GM23338 (cell line): ENCODE measurements at regions not wholly inside any gene's neighbourhood (a gene's known extent, or its start where the extent isn't known, plus 50 kb on each side); places are given as distances from the start of the nearest gene placed in this dataset.
A peak's percentile ranks its signal among the peaks of the same experiment; 100 is the strongest.

Experiments used
- ATAC-seq: fragments of 200-7000 bp; cut with Tn5 transposase; 3 replicates; pipeline ENCODE4 v1.9.1; 2020
- DNase-seq: peaks from one replicate; pipeline ENCODE4 v3.0.0-alpha.2; 2015; ENCODE audit warnings: low spot score
- H2AFZ ChIP-seq: fragments of 200-600 bp; sonication (generic); 2 replicates; pipeline ENCODE4 v1.8.0; 2016; ENCODE audit warnings: antibody characterized with exemption, mild to moderate bottlenecking, moderate library complexity
- H3F3A ChIP-seq: fragments of 200-600 bp; sonication (generic); replicated peaks from 2 replicates; pipeline ENCODE4 v1.8.0; 2017; ENCODE audit warnings: antibody characterized with exemption, mixed run types, low read depth
- H3K27ac ChIP-seq: fragments of 200-600 bp; sonication (generic); 2 replicates; pipeline ENCODE4 v1.6.1; 2016; ENCODE audit warnings: low read depth
- H3K27me3 ChIP-seq: fragments of 200-600 bp; sonication (generic); 2 replicates; pipeline ENCODE4 v1.8.0; 2016; ENCODE audit warnings: mild to moderate bottlenecking, mixed run types, moderate library complexity; ENCODE audit not compliant: insufficient read depth
- H3K36me3 ChIP-seq: fragments of 200-600 bp; sonication (generic); 2 replicates; pipeline ENCODE4 v1.8.0; 2016; ENCODE audit warnings: mild to moderate bottlenecking; ENCODE audit not compliant: insufficient read depth
- H3K4me1 ChIP-seq: fragments of 200-600 bp; sonication (generic); 2 replicates; pipeline ENCODE4 v1.8.0; 2016; ENCODE audit warnings: mild to moderate bottlenecking, moderate library complexity; ENCODE audit not compliant: insufficient read depth
- H3K4me2 ChIP-seq: fragments of 200-600 bp; sonication (generic); 2 replicates; pipeline ENCODE4 v1.7.1; 2017; ENCODE audit warnings: mixed run types
- H3K4me3 ChIP-seq: fragments of 200-600 bp; sonication (generic); 2 replicates; pipeline ENCODE4 v1.6.1; 2016; ENCODE audit warnings: mixed run types
- H3K79me2 ChIP-seq: fragments of 200-600 bp; sonication (generic); replicated peaks from 2 replicates; pipeline ENCODE4 v1.8.0; 2017; ENCODE audit warnings: mild to moderate bottlenecking; ENCODE audit not compliant: insufficient read depth
- H3K9me2 ChIP-seq: fragments of 200-600 bp; sonication (generic); 2 replicates; pipeline ENCODE4 v1.8.0; 2017; ENCODE audit not compliant: insufficient read depth
- H4K20me1 ChIP-seq: fragments of 200-600 bp; sonication (generic); replicated peaks from 2 replicates; pipeline ENCODE4 v1.8.0; 2017; ENCODE audit warnings: mild to moderate bottlenecking; ENCODE audit not compliant: insufficient read depth
- H3K27ac Mint-ChIP-seq: 2 replicates; pipeline ENCODE4 v1.8.0; 2020; ENCODE audit warnings: inconsistent platforms, mild to moderate bottlenecking, moderate library complexity, mixed read lengths
- H3K27me3 Mint-ChIP-seq: 3 replicates; pipeline ENCODE4 v1.8.0; 2022; ENCODE audit warnings: low read depth, mild to moderate bottlenecking, moderate library complexity, mixed read lengths, inconsistent platforms; ENCODE audit not compliant: insufficient read depth, poor library complexity
- H3K36me3 Mint-ChIP-seq: 3 replicates; pipeline ENCODE4 v1.8.0; 2021; ENCODE audit warnings: low read depth, mild to moderate bottlenecking, inconsistent platforms, moderate library complexity, mixed read lengths
- H3K4me1 Mint-ChIP-seq: 3 replicates; pipeline ENCODE4 v1.8.0; 2020; ENCODE audit warnings: mild to moderate bottlenecking, inconsistent platforms, mixed read lengths
- H3K4me3 Mint-ChIP-seq: 3 replicates; pipeline ENCODE4 v1.8.0; 2021; ENCODE audit warnings: moderate library complexity, mild to moderate bottlenecking, inconsistent platforms, mixed read lengths
- H3K9me3 Mint-ChIP-seq: 3 replicates; pipeline ENCODE4 v1.8.0; 2020; ENCODE audit warnings: moderate library complexity, mild to moderate bottlenecking, inconsistent platforms, mixed read lengths
- EZH2phosphoT487 ChIP-seq: fragments of 200-600 bp; sonication (generic); IDR thresholded peaks from one replicate; pipeline ENCODE4 v1.8.1; 2018; ENCODE audit warnings: antibody characterized with exemption; ENCODE audit not compliant: unreplicated experiment
- JUNB ChIP-seq: IDR thresholded peaks from one replicate; pipeline ENCODE4 v1.6.1; 2016; ENCODE audit warnings: antibody characterized with exemption; ENCODE audit not compliant: unreplicated experiment
- POLR2AphosphoS5 ChIP-seq: IDR thresholded peaks from 2 replicates; pipeline ENCODE4 v1.6.1; 2016; ENCODE audit warnings: antibody characterized with exemption, low read depth
- ZNF331 ChIP-seq: fragments of 250-450 bp; sonication (Bioruptor Pico); IDR thresholded peaks from 2 replicates; pipeline ENCODE4 v1.5.0; 2020; ENCODE audit warnings: low read depth, mild to moderate bottlenecking, moderate library complexity
- TF ChIP-seq, protein P1 (sequence below): fragments of 250-450 bp; sonication (Bioruptor Pico); IDR thresholded peaks from 2 replicates; pipeline ENCODE4 v1.5.0; 2020; ENCODE audit warnings: mild to moderate bottlenecking, moderate library complexity
- TF ChIP-seq, protein P2 (sequence below), 2 experiments: fragments of 200-600 bp in 1 of 2; sonication (generic) in 1 of 2; conservative IDR thresholded peaks; 2 replicates each; pipeline versions ENCODE4 v1.5.1 to v1.6.1; 2016 to 2017; ENCODE audit warnings: antibody characterized with exemption in 2 of 2, low read depth in 2 of 2, mild to moderate bottlenecking in 2 of 2, moderate library complexity in 1 of 2

DNA sequence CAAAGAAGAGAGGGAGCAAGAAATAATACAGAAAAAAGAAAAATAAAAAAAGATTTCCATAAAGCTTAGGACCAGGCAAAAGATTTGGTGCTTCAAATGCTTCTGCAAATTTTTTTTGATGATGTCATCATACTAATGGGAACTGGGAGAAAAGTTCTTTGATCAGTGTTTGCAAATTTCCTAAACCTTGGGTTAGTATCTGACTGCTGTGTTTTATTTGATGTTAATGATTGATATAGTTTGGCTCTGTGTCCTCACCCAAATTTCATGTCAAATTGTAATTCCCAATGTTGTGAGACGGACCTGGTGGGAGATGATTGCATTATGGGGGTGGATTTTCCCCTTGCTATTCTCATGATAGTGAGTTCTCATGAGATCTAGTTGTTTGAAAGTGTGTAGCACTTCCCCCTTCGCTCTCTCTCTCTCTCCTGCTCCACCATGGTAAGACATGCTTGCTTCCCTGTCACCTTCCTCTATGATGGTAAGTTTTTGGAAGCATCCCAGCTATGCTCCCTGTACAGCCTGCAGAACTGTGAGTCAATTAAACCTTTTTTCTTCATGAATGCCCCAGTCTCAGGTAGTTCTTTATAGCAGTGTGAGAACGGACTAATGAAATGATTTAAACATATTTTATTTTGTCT lies 72.6 kb downstream of the TMEM100 start (continued):
- TF ChIP-seq, protein P1, sequence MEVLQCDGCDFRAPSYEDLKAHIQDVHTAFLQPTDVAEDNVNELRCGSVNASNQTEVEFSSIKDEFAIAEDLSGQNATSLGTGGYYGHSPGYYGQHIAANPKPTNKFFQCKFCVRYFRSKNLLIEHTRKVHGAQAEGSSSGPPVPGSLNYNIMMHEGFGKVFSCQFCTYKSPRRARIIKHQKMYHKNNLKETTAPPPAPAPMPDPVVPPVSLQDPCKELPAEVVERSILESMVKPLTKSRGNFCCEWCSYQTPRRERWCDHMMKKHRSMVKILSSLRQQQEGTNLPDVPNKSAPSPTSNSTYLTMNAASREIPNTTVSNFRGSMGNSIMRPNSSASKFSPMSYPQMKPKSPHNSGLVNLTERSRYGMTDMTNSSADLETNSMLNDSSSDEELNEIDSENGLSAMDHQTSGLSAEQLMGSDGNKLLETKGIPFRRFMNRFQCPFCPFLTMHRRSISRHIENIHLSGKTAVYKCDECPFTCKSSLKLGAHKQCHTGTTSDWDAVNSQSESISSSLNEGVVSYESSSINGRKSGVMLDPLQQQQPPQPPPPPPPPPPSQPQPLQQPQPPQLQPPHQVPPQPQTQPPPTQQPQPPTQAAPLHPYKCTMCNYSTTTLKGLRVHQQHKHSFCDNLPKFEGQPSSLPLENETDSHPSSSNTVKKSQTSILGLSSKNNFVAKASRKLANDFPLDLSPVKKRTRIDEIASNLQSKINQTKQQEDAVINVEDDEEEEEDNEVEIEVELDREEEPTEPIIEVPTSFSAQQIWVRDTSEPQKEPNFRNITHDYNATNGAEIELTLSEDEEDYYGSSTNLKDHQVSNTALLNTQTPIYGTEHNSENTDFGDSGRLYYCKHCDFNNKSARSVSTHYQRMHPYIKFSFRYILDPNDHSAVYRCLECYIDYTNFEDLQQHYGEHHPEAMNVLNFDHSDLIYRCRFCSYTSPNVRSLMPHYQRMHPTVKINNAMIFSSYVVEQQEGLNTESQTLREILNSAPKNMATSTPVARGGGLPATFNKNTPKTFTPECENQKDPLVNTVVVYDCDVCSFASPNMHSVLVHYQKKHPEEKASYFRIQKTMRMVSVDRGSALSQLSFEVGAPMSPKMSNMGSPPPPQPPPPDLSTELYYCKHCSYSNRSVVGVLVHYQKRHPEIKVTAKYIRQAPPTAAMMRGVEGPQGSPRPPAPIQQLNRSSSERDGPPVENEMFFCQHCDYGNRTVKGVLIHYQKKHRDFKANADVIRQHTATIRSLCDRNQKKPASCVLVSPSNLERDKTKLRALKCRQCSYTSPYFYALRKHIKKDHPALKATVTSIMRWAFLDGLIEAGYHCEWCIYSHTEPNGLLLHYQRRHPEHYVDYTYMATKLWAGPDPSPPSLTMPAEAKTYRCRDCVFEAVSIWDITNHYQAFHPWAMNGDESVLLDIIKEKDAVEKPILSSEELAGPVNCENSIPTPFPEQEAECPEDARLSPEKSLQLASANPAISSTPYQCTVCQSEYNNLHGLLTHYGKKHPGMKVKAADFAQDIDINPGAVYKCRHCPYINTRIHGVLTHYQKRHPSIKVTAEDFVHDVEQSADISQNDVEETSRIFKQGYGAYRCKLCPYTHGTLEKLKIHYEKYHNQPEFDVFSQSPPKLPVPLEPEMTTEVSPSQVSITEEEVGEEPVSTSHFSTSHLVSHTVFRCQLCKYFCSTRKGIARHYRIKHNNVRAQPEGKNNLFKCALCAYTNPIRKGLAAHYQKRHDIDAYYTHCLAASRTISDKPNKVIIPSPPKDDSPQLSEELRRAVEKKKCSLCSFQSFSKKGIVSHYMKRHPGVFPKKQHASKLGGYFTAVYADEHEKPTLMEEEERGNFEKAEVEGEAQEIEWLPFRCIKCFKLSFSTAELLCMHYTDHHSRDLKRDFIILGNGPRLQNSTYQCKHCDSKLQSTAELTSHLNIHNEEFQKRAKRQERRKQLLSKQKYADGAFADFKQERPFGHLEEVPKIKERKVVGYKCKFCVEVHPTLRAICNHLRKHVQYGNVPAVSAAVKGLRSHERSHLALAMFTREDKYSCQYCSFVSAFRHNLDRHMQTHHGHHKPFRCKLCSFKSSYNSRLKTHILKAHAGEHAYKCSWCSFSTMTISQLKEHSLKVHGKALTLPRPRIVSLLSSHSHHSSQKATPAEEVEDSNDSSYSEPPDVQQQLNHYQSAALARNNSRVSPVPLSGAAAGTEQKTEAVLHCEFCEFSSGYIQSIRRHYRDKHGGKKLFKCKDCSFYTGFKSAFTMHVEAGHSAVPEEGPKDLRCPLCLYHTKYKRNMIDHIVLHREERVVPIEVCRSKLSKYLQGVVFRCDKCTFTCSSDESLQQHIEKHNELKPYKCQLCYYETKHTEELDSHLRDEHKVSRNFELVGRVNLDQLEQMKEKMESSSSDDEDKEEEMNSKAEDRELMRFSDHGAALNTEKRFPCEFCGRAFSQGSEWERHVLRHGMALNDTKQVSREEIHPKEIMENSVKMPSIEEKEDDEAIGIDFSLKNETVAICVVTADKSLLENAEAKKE (CRISPR knock-in tag), result no peak
- TF ChIP-seq ZNF331 (CRISPR knock-in tag), result no peak
- TF ChIP-seq EZH2phosphoT487, result no peak
- TF ChIP-seq, protein P2, sequence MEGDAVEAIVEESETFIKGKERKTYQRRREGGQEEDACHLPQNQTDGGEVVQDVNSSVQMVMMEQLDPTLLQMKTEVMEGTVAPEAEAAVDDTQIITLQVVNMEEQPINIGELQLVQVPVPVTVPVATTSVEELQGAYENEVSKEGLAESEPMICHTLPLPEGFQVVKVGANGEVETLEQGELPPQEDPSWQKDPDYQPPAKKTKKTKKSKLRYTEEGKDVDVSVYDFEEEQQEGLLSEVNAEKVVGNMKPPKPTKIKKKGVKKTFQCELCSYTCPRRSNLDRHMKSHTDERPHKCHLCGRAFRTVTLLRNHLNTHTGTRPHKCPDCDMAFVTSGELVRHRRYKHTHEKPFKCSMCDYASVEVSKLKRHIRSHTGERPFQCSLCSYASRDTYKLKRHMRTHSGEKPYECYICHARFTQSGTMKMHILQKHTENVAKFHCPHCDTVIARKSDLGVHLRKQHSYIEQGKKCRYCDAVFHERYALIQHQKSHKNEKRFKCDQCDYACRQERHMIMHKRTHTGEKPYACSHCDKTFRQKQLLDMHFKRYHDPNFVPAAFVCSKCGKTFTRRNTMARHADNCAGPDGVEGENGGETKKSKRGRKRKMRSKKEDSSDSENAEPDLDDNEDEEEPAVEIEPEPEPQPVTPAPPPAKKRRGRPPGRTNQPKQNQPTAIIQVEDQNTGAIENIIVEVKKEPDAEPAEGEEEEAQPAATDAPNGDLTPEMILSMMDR (conservative IDR thresholded peaks at IDR 0.05; ENCODE audit: low read depth in 2 of 2), result no peak
- no peak for TF ChIP-seq JUNB

DNA sequence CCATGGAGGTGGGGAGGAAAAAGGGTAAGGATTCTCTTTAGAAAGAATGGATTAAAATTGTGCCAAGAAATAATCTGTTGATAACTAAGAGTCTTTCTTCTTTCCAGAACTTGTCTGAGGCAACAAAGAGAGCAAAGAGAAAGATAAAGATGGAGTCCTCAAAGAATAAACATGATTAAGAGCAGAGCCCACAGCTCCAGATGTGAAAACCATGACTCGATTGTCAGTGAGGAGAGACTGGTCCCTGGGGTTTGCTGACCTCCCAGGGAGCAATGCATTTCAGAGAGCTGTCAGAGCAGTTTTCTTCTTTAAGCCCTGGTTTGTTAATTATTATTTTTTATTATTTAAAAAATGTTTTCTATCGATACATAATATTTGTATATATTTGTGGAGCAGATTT lies 74.6 kb downstream of the TMEM100 start:
- no peak overlapping the region for H3K4me3 ChIP-seq
- no peaks in the 10 kb centered on the region for H3K79me2 ChIP-seq
- no peak overlapping the region for H3K27ac ChIP-seq
- no peaks in the 10 kb centered on the region for H3K27me3 ChIP-seq
- no peak for ATAC-seq
- no peak overlapping the region for H3K27ac Mint-ChIP-seq
- H3K9me3 Mint-ChIP-seq, result no peaks in the 10 kb centered on the region; the same call in 2 of the 3 replicates
- H3K4me3 Mint-ChIP-seq, result no peak overlapping the region
- H3K4me1 ChIP-seq, result no peaks in the 10 kb centered on the region
- H3K4me2 ChIP-seq, result no peak overlapping the region
- DNase-seq, result no peak
- peaks cover 16% of the 10 kb centered on the region; the same call in 1 of the 2 replicates for H3K9me2 ChIP-seq
- no peaks in the 10 kb centered on the region for H3K27me3 Mint-ChIP-seq
- H3F3A ChIP-seq, result no peaks in the 10 kb centered on the region
- no peaks in the 10 kb centered on the region for H3K36me3 ChIP-seq
- no peaks in the 10 kb centered on the region for H4K20me1 ChIP-seq
- H3K4me1 Mint-ChIP-seq, result peaks cover 5% of the 10 kb centered on the region
- no peaks in the 10 kb centered on the region for H3K36me3 Mint-ChIP-seq
- peak overlapping the region; percentile 3; the same call in 1 of the 2 replicates for H2AFZ ChIP-seq
- TF ChIP-seq, protein P1 (CRISPR knock-in tag), result no peak
- no peak for TF ChIP-seq POLR2AphosphoS5
